Kidney (tissue), 13 donors: ENCODE measurements at regions not wholly inside any gene's neighbourhood (a gene's known extent, or its start where the extent isn't known, plus 50 kb on each side); places are given as distances from the start of the nearest gene placed in this dataset.

Source experiments
- DNase-seq, 5 donors: peaks; one replicate each; pipeline ENCODE4 v3.0.0-alpha.2; 2013 to 2020
- FAIRE-seq: peaks from 2 replicates; lab custom pipeline; 2012; peaks lifted over from hg19 to GRCh38; lab: Jason Lieb, UNC
- H3K27ac ChIP-seq, 2 donors: one replicate each; pipeline ENCODE4 v1.7.0; 2013; ENCODE audit warnings: low read depth in 2 of 2, low read length in 2 of 2, inconsistent platforms in 1 of 2
- H3K27me3 ChIP-seq: one replicate; pipeline ENCODE4 v1.7.1; 2013; ENCODE audit warnings: low read length, inconsistent platforms; ENCODE audit not compliant: control insufficient read depth, insufficient read depth
- H3K36me3 ChIP-seq, 3 donors: one replicate each; pipeline versions ENCODE4 v1.7.0 to v1.7.1; 2013; ENCODE audit warnings: low read length in 3 of 3, control low read depth in 1 of 3, inconsistent platforms in 1 of 3; ENCODE audit not compliant: insufficient read depth in 3 of 3, control insufficient read depth in 2 of 3
- H3K4me1 ChIP-seq, 3 donors: one replicate each; pipeline versions ENCODE4 v1.7.0 to v1.7.1; 2013; ENCODE audit warnings: low read length in 3 of 3, inconsistent platforms in 1 of 3, low read depth in 1 of 3; ENCODE audit not compliant: control insufficient read depth in 2 of 3, insufficient read depth in 2 of 3
- H3K4me3 ChIP-seq, 3 donors: one replicate each; pipeline versions ENCODE4 v1.7.0 to v1.8.1; 2013; ENCODE audit warnings: low read length in 3 of 3, control low read depth in 1 of 3, inconsistent platforms in 1 of 3
- H3K9ac ChIP-seq, 3 donors: one replicate each; pipeline versions ENCODE4 v1.7.0 to v1.7.1; 2013; ENCODE audit warnings: low read length in 3 of 3, control low read depth in 1 of 3, inconsistent platforms in 1 of 3
- H3K9me3 ChIP-seq, 3 donors: one replicate each; pipeline versions ENCODE4 v1.7.0 to v1.7.1; 2013; ENCODE audit warnings: low read length in 3 of 3, control low read depth in 1 of 3, inconsistent platforms in 1 of 3; ENCODE audit not compliant: control insufficient read depth in 2 of 3, insufficient read depth in 1 of 3
- intact Hi-C: fragments of 100-400 bp; cut with DNase I; formaldehyde crosslinking; loops from one replicate; pipeline ENCODE4 v1.11.1; 2022
- TF ChIP-seq, protein P1 (sequence below): IDR thresholded peaks from 3 replicates; pipeline ENCODE4 v1.5.1; 2012; ENCODE audit warnings: mild to moderate bottlenecking, moderate library complexity, borderline replicate concordance; ENCODE audit not compliant: insufficient read depth; ENCODE audit errors: extremely low read depth
- donor health status: control.
- donor health status: control.
- donor health status: control.
- donor health status: control.
- donor health status: control.
- donor health status: DM: yes; HTN: yes; CAD: no.
- donor health status: Normal renal cell carcinoma (clear cell type).

DNA sequence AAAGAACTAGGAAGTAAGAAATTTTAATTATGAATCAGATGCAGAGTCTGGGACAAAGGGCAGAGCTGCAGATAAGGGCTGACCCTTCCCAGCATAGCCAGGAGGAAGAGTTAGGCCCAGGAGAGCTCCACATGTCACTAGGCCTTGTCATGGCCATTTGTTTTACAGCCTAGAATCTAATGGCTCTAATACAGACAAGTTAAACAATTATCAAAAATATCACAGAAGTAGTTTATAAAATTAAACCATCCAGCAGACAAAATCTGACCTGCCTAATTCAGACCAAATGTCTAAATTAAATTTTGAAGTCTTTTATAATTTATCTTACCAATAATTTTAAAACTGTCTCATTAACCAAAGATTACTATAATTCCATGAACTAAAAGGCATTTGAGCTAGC is 1369.5 kb downstream of the CDH11 start:
- intact Hi-C loops: no loop called here
- FAIRE-seq (no peak), DNase-seq (no peak)

DNA sequence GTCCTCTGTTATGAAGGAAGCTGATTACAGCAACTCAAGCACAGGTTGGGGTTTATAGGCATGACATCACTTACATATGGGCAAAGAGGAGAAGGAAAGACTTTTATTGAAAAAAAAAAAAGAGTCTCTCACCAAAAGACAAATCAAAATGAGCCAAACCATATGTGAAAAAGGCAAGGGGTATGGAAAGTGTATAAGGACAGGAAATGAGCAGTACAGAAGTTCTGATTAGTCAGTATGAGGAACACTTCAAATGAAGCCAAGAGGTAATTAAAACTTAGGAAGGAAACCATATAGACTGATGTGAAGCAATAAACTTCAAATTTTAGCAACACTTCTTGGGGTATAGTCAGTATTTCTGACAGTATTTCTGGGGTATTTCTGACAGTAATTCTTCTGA is 1372.6 kb downstream of the CDH11 start:
- no peaks in the 10 kb centered on the region for H3K9me3 ChIP-seq
- TF ChIP-seq, protein P1, sequence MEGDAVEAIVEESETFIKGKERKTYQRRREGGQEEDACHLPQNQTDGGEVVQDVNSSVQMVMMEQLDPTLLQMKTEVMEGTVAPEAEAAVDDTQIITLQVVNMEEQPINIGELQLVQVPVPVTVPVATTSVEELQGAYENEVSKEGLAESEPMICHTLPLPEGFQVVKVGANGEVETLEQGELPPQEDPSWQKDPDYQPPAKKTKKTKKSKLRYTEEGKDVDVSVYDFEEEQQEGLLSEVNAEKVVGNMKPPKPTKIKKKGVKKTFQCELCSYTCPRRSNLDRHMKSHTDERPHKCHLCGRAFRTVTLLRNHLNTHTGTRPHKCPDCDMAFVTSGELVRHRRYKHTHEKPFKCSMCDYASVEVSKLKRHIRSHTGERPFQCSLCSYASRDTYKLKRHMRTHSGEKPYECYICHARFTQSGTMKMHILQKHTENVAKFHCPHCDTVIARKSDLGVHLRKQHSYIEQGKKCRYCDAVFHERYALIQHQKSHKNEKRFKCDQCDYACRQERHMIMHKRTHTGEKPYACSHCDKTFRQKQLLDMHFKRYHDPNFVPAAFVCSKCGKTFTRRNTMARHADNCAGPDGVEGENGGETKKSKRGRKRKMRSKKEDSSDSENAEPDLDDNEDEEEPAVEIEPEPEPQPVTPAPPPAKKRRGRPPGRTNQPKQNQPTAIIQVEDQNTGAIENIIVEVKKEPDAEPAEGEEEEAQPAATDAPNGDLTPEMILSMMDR: no peak
- H3K4me3 ChIP-seq: no peak overlapping the region
- no peaks in the 10 kb centered on the region for H3K36me3 ChIP-seq
- H3K4me1 ChIP-seq: no peaks in the 10 kb centered on the region
- no peak overlapping the region for H3K27ac ChIP-seq
- intact Hi-C loops: no loop called here
- DNase-seq (peak in 2 of 5 donors; percentile 6 to 56), FAIRE-seq (no peak)
- H3K27me3 ChIP-seq: no peaks in the 10 kb centered on the region
- H3K9ac ChIP-seq: no peak overlapping the region

More for the DNA sequence above, 1369.5 kb downstream of the CDH11 start:
- Histone ChIP-seq H3K9me3 (no peaks in the 10 kb centered on the region), H3K9ac (no peak overlapping the region), H3K27ac (no peak overlapping the region), H3K4me1 (no peaks in the 10 kb centered on the region), H3K4me3 (no peak overlapping the region), H3K36me3 (no peaks in the 10 kb centered on the region), H3K27me3 (no peaks in the 10 kb centered on the region)
- TF ChIP-seq, protein P1: no peak

DNA sequence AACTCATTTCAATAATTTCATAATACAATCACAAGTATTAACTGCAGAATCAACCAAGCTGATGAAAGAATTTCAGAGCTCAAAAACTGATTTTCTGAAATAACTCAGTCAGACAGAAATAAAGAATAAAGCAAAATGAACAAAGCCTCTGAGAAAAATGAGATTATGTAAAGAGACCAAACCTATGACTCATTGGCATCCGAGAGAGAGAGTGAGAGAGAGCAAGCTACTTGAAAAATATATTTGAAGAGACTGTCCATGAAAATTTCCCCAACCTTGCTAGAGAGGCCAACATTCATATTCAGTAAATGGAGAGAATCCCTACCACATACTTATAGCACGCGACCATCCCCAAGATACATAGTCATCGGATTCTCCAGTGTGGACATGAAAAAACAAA is 1376.4 kb downstream of the CDH11 start:
- Histone ChIP-seq H3K9ac (no peak overlapping the region), H3K9me3 (no peaks in the 10 kb centered on the region), H3K4me3 (no peak overlapping the region), H3K27me3 (no peaks in the 10 kb centered on the region), H3K4me1 (no peaks in the 10 kb centered on the region), H3K27ac (no peak overlapping the region), H3K36me3 (no peaks in the 10 kb centered on the region)
- FAIRE-seq (no peak), DNase-seq (no peak)
- TF ChIP-seq, protein P1: no peak
- intact Hi-C loops: no loop called here
